CD1c-positive myeloid dendritic cell (primary cell): ENCODE measurements at regions not wholly inside any gene's neighbourhood (a gene's known extent, or its start where the extent isn't known, plus 50 kb on each side); places are given as distances from the start of the nearest gene placed in this dataset.

Experiments used
- DNase-seq: peaks from one replicate; pipeline ENCODE4 v3.0.0-alpha.2; 2016; ENCODE audit errors: extremely low spot score

DNA sequence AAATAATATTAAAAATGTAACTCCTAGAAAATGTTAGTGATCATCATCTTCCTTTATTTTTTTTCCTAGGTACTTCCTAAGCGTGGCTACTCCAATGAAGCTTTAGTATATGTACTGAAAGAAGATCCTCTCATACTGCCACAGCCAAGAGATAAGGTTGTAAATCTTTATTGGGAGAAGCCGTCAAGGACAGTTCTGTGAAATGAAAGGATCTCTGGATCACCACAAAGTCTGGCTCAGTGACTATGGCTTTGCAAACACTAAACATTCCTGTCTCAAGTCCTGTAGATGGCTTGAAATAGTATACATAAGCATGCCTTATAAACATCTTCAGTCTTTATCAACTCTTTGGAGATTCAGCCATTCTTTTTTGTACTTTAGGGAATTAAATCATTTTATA is 61.2 kb upstream of the DPH5 start:
- DNase-seq: no peak

DNA sequence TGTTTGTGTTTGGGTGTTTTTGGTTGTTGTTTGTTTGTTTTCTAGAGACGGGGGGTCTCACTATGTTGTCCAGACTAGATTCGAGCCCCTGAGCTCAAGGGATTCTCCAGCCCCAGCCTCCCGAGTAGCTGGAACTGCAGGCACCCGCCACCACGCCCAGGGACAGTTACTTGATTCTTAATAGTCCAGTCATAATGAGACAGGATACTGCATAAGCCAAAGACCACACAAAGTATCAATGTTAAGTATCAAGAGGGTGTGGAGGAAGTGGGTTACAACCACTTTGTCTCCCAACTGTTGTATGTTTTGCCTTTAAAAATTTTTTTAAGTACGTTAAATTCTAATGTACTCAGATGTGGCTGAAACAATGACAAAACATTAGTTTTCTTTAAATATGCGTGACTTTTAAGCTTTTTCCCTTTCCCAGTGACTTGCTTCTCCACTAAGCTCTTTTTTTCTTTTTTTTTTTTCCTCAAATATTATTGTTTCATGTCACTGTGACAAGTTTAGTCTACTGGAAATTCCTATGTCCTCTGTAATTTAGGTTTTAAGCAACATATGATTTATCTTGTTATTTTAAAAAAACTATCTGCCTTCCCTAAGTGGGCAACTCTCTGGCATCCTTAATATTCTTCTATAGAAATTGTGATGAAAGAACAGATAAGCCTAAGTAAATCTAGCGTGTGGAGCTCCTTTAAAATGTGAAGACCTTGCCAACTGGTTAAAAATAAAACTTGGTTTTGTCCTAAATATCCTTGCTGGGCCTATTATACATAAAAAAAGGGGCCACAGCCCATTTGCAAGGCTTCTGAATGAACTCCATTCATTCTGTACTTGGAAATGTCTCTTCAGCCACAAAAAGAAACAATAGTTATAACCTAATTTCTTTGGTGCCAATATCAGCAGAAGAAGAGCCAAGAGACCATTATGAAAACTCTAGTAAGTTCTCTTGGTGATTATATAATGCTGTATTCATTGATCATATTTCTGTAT is 56.2 kb upstream of the DPH5 start:
- DNase-seq: no peak

DNA sequence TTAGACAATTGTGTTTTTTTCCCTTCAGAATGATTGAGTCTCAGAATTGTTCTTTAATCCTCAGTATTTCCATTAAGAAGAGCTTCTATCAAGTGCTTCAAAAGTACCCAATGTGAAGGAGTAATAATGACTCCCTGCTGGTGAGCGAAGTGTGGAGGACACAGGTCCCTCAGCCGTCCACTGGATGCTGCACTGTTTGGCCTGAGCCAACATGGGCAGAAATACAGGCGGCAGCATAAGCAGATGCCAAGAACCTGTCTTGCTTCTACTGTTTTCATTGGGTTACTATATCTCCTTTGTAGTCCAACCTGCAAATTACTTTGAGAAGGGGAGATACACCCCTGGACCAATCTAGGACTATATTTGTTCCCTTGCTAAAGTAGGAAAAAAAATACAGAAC is 55.3 kb upstream of the DPH5 start:
- no peak for DNase-seq

DNA sequence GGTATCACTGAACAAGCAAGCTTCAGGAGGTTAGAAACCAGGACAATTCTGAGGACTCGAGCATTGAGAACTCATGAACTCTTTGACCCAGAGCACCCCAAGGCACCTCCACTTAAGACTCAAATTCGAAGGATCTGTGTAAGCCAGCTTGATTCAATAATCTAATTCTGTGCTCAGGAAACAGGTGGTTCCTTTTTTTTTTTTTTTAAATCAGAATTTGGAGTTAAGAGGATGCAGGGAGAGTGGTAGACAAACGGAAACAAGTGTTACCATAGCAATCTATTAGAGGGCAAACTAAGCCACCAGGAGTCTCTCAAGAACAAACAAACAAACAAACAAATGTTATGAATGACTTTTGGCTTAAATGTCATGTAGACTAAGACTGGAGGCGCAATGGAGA is 53.8 kb upstream of the DPH5 start:
- no peak for DNase-seq

DNA sequence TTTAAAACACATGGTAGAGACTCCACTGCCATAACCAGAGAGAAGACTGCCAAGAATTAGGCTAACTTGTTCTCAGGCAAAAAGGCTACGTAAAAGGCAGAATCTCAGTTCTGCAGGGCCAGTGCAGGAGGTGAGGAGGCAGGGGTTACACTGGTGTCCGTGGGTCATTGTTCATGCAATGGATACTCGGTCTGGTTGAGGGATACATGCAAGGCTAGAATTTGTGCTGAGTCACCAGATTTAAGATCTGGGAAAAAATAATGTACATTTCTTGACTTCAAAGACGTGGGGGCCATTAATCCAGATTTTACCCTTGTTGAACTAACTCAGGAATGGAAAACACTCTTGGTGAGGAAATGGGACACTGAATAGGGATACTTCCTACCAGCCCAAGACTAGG is 52.3 kb upstream of the DPH5 start:
- DNase-seq: no peak

DNA sequence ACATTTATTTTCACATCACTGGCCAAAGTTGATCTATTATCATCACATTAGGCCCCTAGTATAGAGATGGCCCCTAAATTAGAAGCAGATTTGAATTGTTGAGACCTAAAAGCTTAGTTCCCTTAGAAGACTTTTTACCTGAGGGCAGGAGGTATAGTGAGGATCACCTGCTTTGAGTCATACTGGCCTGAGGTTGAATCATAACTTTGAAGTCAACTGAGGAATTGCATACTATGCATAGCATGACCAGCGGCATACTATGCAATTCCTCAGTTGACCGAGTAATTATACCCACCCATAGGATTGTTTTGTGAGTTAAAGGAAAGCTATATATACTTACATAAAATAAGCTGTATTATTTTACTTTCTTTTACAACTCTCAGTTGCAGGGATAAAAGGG is 50.3 kb upstream of the DPH5 start:
- DNase-seq: no peak
